ENCODE measurements at regions not wholly inside any gene's neighbourhood (a gene's known extent, or its start where the extent isn't known, plus 50 kb on each side); places are given as distances from the start of the nearest gene placed in this dataset.

DNA sequence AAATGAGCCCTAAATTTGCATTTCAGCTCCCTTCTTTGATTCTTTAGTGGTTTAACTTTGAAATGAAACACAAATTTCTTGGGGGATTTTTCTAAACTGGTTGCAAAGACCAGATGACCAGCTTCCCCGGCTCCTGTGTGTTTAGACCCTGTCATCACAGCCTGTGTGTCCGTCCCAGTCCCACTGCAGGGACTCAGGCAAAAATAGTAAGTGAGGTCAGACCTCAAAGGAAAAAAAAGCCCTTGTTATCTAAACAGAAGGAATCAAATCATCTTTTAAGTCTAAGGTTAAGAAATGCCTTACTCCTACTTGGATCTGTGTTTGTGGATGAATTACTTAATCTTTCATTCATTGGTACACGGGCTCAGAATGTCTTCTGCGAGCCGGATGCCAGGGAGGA is 423.7 kb downstream of the LPIN1 start:
- H3K4me1 ChIP-seq (ENCODE audit: control insufficient read depth, insufficient read depth, low read length), result peaks cover 30% of the 10 kb centered on the region
- WGBS (ENCODE audit: insufficient coverage), result 36% methylated on average over 3 of the region's 5 CpGs
- H3K27me3 ChIP-seq (ENCODE audit: control insufficient read depth, insufficient read depth, low read length), result no peaks in the 10 kb centered on the region
- no peaks in the 10 kb centered on the region for H3K9me3 ChIP-seq (ENCODE audit: control insufficient read depth, insufficient read depth, low read length)
- no peak overlapping the region for H3K4me3 ChIP-seq (ENCODE audit: low read depth, low read length)
- no peak for DNase-seq (ENCODE audit: low read depth in 4 of 6, low spot score in 6 of 6)
- no peaks in the 10 kb centered on the region for H3K36me3 ChIP-seq (ENCODE audit: control insufficient read depth, insufficient read depth, low read length)
- peak overlapping the region; percentile 89 for H3K27ac ChIP-seq (ENCODE audit: low read depth, low read length)

GRCh38 chr2:12173271-12173942 is 427.0 kb downstream of the LPIN1 start:
- Histone ChIP-seq H3K4me1 (ENCODE audit: control insufficient read depth, insufficient read depth, low read length) (peaks cover 34% of the 10 kb centered on the region), H3K27me3 (ENCODE audit: control insufficient read depth, insufficient read depth, low read length) (no peaks in the 10 kb centered on the region), H3K9me3 (ENCODE audit: control insufficient read depth, insufficient read depth, low read length) (no peaks in the 10 kb centered on the region), H3K4me3 (ENCODE audit: low read depth, low read length) (no peak overlapping the region), H3K27ac (ENCODE audit: low read depth, low read length) (no peak overlapping the region), H3K36me3 (ENCODE audit: control insufficient read depth, insufficient read depth, low read length) (no peaks in the 10 kb centered on the region)
- 88% methylated on average over 1 of the region's 1 CpG for WGBS (ENCODE audit: insufficient coverage)
- DNase-seq (ENCODE audit: low read depth in 4 of 6, low spot score in 6 of 6), result no peak

- no CpG with 5 or more reads among the region's 2 CpGs for WGBS (ENCODE audit: insufficient coverage)
- Histone ChIP-seq H3K4me3 (ENCODE audit: low read depth, low read length) (no peak overlapping the region), H3K27ac (ENCODE audit: low read depth, low read length) (no peak overlapping the region), H3K9me3 (ENCODE audit: control insufficient read depth, insufficient read depth, low read length) (no peaks in the 10 kb centered on the region), H3K4me1 (ENCODE audit: control insufficient read depth, insufficient read depth, low read length) (peaks cover 31% of the 10 kb centered on the region), H3K36me3 (ENCODE audit: control insufficient read depth, insufficient read depth, low read length) (no peaks in the 10 kb centered on the region), H3K27me3 (ENCODE audit: control insufficient read depth, insufficient read depth, low read length) (no peaks in the 10 kb centered on the region)
- no peak for DNase-seq (ENCODE audit: low read depth in 4 of 6, low spot score in 6 of 6)
These were observed 427.5 kb downstream of the LPIN1 start for GRCh38 chr2:12173943-12174340.

DNA sequence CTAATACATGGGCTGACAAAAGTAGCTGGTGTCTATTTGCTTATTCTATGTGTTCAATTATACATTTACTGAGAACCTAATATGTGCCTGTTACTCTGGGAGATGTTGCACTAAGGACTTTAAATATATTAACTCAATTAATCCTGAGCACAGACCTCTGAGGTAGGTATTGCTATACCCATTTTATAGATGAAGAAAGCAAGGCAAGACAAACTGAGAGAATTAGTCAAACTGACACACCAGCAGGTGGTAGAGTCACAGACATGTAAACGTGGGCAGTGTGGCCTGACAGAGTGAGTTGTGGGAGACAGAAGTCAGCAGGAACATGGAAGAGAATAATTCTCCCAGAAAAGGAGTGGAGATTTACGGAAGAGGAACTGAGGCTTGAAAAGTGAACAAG is 428.9 kb downstream of the LPIN1 start:
- Histone ChIP-seq H3K4me3 (ENCODE audit: low read depth, low read length) (no peak overlapping the region), H3K27ac (ENCODE audit: low read depth, low read length) (no peak overlapping the region), H3K36me3 (ENCODE audit: control insufficient read depth, insufficient read depth, low read length) (no peaks in the 10 kb centered on the region), H3K27me3 (ENCODE audit: control insufficient read depth, insufficient read depth, low read length) (no peaks in the 10 kb centered on the region), H3K9me3 (ENCODE audit: control insufficient read depth, insufficient read depth, low read length) (no peaks in the 10 kb centered on the region), H3K4me1 (ENCODE audit: control insufficient read depth, insufficient read depth, low read length) (peaks cover 19% of the 10 kb centered on the region)
- WGBS (ENCODE audit: insufficient coverage), result 69% methylated on average over 2 of the region's 2 CpGs
- DNase-seq (ENCODE audit: low read depth in 4 of 6, low spot score in 6 of 6), result no peak

DNA sequence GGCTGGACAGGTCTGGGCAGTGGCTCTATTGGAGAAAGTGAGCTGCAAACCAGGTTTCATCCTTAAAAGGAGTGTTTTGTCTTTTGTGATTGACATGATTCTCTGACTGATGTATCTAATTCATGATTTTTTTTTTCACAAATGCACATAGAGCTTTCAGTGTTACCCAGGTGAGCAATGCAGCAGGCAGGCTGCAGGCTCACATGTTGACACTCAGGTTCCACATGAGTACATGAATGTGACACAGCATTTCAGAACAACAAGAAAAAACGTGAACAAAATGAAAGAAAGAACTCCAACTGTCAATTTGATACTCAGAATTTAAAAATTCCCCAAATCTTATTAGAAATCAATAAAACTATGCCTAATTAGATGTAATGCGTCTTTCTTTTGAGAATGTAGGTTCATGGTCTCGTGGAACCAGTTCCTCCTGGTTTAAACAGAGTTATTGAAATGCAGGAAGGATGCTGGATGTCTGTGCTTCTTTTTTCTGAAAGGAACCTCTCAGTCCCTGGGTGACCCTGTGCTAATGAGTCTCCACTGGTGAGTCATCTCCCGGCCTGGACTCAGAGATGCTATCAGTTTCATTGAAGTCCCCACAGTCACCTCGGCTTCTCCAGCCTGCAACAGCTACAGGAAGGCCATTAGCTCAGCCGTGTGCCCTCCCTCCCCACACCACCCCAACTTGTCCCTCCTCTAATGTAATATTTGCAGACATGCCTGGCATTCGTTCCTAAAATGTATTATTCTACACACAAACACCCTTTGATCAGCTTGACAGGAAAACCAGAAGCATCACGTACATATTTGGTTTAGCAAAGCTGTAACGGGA is 430.4 kb downstream of the LPIN1 start:
- no peaks in the 10 kb centered on the region for H3K36me3 ChIP-seq (ENCODE audit: control insufficient read depth, insufficient read depth, low read length)
- H3K27ac ChIP-seq (ENCODE audit: low read depth, low read length), result peak overlapping the region; percentile 58
- WGBS (ENCODE audit: insufficient coverage), result 38% methylated on average over 7 of the region's 9 CpGs
- H3K4me1 ChIP-seq (ENCODE audit: control insufficient read depth, insufficient read depth, low read length), result peaks cover 16% of the 10 kb centered on the region
- no peaks in the 10 kb centered on the region for H3K9me3 ChIP-seq (ENCODE audit: control insufficient read depth, insufficient read depth, low read length)
- H3K4me3 ChIP-seq (ENCODE audit: low read depth, low read length), result no peak overlapping the region
- peak in 2 of 6 donors; percentile 56 to 59 for DNase-seq (ENCODE audit: low read depth in 4 of 6, low spot score in 6 of 6)
- no peaks in the 10 kb centered on the region for H3K27me3 ChIP-seq (ENCODE audit: control insufficient read depth, insufficient read depth, low read length)

DNA sequence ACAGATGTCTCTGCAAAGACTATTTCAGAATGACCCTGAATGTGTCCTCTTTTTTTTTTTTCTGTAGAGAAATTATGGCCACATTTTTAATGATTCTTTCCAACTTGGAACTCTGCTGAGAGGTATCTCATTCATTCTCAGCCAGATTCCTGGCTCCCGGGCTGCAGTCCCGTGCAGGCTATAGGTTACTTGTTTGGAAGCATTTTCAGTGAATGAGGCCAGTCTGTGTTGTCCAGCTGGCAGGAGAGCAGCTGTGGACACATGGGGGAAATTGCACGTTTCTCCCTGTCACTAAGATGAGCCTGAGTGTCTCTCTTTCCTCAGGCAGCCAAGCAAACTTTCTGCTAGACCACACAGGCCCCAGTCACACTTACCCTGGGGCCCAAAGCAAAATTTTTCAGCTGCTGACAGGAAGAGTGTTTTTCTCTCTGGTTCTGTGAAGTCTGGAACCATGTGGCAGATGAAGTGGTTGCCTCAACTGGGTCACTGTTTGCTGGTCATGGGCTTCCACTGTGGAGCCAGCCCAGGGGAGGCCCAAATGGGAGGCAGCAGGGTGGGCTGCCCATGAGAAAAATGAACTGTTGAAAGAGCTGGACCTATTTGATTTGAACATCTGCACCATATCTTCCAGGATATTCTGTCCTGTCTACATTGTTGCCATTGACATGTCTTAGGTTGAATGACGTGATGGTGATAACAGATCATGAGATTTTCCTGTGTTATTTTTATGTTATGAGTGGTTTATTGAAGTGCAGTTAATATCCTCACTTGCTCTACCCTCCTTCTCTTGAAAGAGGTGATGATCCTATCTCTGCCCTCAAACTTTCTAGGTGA is 431.2 kb downstream of the LPIN1 start:
- Histone ChIP-seq H3K4me1 (ENCODE audit: control insufficient read depth, insufficient read depth, low read length) (peaks cover 16% of the 10 kb centered on the region), H3K9me3 (ENCODE audit: control insufficient read depth, insufficient read depth, low read length) (no peaks in the 10 kb centered on the region), H3K27me3 (ENCODE audit: control insufficient read depth, insufficient read depth, low read length) (no peaks in the 10 kb centered on the region), H3K27ac (ENCODE audit: low read depth, low read length) (peak overlapping the region; percentile 58), H3K36me3 (ENCODE audit: control insufficient read depth, insufficient read depth, low read length) (no peaks in the 10 kb centered on the region), H3K4me3 (ENCODE audit: low read depth, low read length) (no peak overlapping the region)
- 0% methylated on average over 1 of the region's 4 CpGs for WGBS (ENCODE audit: insufficient coverage)
- peak in 4 of 6 donors; percentile 53 to 86 (median 67) for DNase-seq (ENCODE audit: low read depth in 4 of 6, low spot score in 6 of 6)

GRCh38 chr2:12178289-12179080 is 432.1 kb downstream of the LPIN1 start:
- H3K4me1 ChIP-seq (ENCODE audit: control insufficient read depth, insufficient read depth, low read length), result peaks cover 16% of the 10 kb centered on the region
- H3K9me3 ChIP-seq (ENCODE audit: control insufficient read depth, insufficient read depth, low read length), result no peaks in the 10 kb centered on the region
- WGBS (ENCODE audit: insufficient coverage), result 94% methylated on average over 4 of the region's 6 CpGs
- H3K27ac ChIP-seq (ENCODE audit: low read depth, low read length), result no peak overlapping the region
- H3K4me3 ChIP-seq (ENCODE audit: low read depth, low read length), result no peak overlapping the region
- no peaks in the 10 kb centered on the region for H3K27me3 ChIP-seq (ENCODE audit: control insufficient read depth, insufficient read depth, low read length)
- peak in 1 of 6 donors; percentile 70 for DNase-seq (ENCODE audit: low read depth in 4 of 6, low spot score in 6 of 6)
- H3K36me3 ChIP-seq (ENCODE audit: control insufficient read depth, insufficient read depth, low read length), result no peaks in the 10 kb centered on the region

DNA sequence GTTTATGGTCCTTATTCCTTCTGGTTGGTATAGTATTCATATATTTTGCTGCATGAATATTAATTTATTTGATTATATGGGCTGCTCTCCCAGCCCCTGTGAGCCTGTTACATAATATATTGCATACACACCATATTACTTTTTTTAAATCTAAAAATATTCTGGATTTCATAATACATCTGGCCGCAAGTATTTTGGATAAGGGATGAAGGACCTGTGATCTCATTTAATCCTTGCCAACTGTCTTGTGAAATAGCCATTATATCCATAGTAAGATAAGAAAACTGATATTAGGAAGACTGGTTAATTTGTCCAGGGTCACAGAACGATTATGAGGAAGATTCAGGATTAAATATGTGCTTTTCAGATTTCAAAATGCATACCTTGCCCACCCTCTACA is 433.6 kb downstream of the LPIN1 start:
- no peaks in the 10 kb centered on the region for H3K27me3 ChIP-seq (ENCODE audit: control insufficient read depth, insufficient read depth, low read length)
- H3K36me3 ChIP-seq (ENCODE audit: control insufficient read depth, insufficient read depth, low read length), result no peaks in the 10 kb centered on the region
- no peaks in the 10 kb centered on the region for H3K9me3 ChIP-seq (ENCODE audit: control insufficient read depth, insufficient read depth, low read length)
- H3K4me3 ChIP-seq (ENCODE audit: low read depth, low read length), result no peak overlapping the region
- no peak overlapping the region for H3K27ac ChIP-seq (ENCODE audit: low read depth, low read length)
- no peak for DNase-seq (ENCODE audit: low read depth in 4 of 6, low spot score in 6 of 6)
- peaks cover 16% of the 10 kb centered on the region for H3K4me1 ChIP-seq (ENCODE audit: control insufficient read depth, insufficient read depth, low read length)
- WGBS (ENCODE audit: insufficient coverage), result no CpG with 5 or more reads among the region's 2 CpGs

DNA sequence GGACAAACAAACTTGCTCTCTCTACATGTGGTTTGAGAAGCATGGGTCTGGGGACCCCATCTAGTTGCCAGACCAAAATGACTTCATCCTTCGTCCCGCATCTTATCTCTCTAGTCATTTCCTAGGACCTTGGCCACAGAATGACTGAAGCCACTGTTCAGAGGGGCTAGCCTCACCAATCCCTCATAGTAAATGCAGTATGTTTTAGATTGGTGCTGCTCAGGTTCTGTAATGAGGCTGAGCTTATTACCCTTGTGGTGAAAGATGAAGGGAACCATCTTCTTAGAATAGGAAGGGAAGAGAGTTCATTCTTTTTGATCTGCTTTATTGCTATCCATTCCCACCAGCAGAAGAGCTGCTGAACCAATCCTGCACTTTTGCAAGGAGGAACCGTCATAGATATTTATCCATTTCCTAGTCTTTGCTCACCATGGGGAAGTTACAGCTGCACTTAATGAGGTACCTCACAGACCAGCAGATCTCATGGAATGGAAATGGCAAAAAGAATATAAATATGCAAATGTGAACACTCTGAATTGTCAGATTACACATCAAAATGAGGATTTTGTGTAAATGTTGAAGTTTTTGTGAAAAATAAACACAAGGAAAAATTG is 436.7 kb downstream of the LPIN1 start:
- no peaks in the 10 kb centered on the region for H3K36me3 ChIP-seq (ENCODE audit: control insufficient read depth, insufficient read depth, low read length)
- no peaks in the 10 kb centered on the region for H3K27me3 ChIP-seq (ENCODE audit: control insufficient read depth, insufficient read depth, low read length)
- no peak for DNase-seq (ENCODE audit: low read depth in 4 of 6, low spot score in 6 of 6)
- H3K4me3 ChIP-seq (ENCODE audit: low read depth, low read length), result no peak overlapping the region
- no peaks in the 10 kb centered on the region for H3K9me3 ChIP-seq (ENCODE audit: control insufficient read depth, insufficient read depth, low read length)
- no CpG with 5 or more reads among the region's 3 CpGs for WGBS (ENCODE audit: insufficient coverage)
- no peak overlapping the region for H3K27ac ChIP-seq (ENCODE audit: low read depth, low read length)
- no peaks in the 10 kb centered on the region for H3K4me1 ChIP-seq (ENCODE audit: control insufficient read depth, insufficient read depth, low read length)
